Skeletal muscle tissue (tissue), 3 donors: ENCODE measurements at regions not wholly inside any gene's neighbourhood (a gene's known extent, or its start where the extent isn't known, plus 50 kb on each side); places are given as distances from the start of the nearest gene placed in this dataset.

Experiments
- H3K27ac ChIP-seq: one replicate; pipeline ENCODE4 v1.7.0; 2013; ENCODE audit warnings: mild to moderate bottlenecking, low read depth, low read length, inconsistent platforms
- H3K27me3 ChIP-seq, 3 donors: one replicate each; pipeline ENCODE4 v1.7.0; 2013; ENCODE audit warnings: low read length in 3 of 3; ENCODE audit not compliant: control insufficient read depth in 3 of 3, insufficient read depth in 3 of 3
- H3K36me3 ChIP-seq, 3 donors: one replicate each; pipeline ENCODE4 v1.7.0; 2013; ENCODE audit warnings: low read length in 3 of 3; ENCODE audit not compliant: control insufficient read depth in 3 of 3, insufficient read depth in 3 of 3
- H3K4me1 ChIP-seq, 3 donors: one replicate each; pipeline ENCODE4 v1.7.0; 2013; ENCODE audit warnings: low read length in 3 of 3, mild to moderate bottlenecking in 3 of 3; ENCODE audit not compliant: control insufficient read depth in 3 of 3, insufficient read depth in 3 of 3
- H3K4me3 ChIP-seq, 3 donors: one replicate each; pipeline ENCODE4 v1.7.0; 2013; ENCODE audit warnings: low read length in 3 of 3
- H3K9ac ChIP-seq, 3 donors: one replicate each; pipeline ENCODE4 v1.7.0; 2013; ENCODE audit warnings: low read length in 3 of 3, mild to moderate bottlenecking in 3 of 3, moderate library complexity in 2 of 3, low read depth in 1 of 3
- H3K9me3 ChIP-seq, 3 donors: one replicate each; pipeline ENCODE4 v1.7.0; 2013; ENCODE audit warnings: low read length in 3 of 3; ENCODE audit not compliant: control insufficient read depth in 3 of 3
- donor health status: Osteomylitis.

- Histone ChIP-seq H3K4me3 (no peak overlapping the region), H3K27me3 (no peaks in the 10 kb centered on the region), H3K9me3 (no peaks in the 10 kb centered on the region), H3K36me3 (no peaks in the 10 kb centered on the region), H3K27ac (no peak overlapping the region), H3K9ac (no peak overlapping the region), H3K4me1 (no peaks in the 10 kb centered on the region)
Measured at GRCh38 chr10:8803992-8804391, 749.5 kb downstream of the GATA3 start.

DNA sequence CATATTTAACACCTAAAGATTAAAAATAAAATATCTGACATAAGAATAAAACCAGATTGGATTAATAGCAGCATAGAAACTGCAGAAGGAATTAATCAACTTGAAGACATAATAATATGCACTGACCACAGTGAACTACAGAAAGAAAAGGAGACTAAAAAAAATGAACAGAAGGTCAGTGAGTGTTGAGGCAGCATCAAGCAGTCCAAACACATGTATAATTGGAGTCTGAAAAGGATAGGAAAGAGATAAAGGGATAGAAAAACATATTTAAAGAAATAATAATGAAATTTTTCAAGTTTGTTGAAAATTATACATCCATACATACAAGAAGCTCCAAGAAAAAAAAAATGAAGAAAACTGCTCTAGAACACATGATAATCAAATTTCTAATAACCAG, 756.2 kb downstream of the GATA3 start:
- no peak overlapping the region for H3K4me3 ChIP-seq
- no peaks in the 10 kb centered on the region for H3K36me3 ChIP-seq
- no peaks in the 10 kb centered on the region for H3K4me1 ChIP-seq
- no peak overlapping the region for H3K27ac ChIP-seq
- H3K9me3 ChIP-seq, result peaks cover 0 to 4% (median 0%) of the 10 kb centered on the region in 3 donors
- H3K9ac ChIP-seq, result no peak overlapping the region
- no peaks in the 10 kb centered on the region for H3K27me3 ChIP-seq

DNA sequence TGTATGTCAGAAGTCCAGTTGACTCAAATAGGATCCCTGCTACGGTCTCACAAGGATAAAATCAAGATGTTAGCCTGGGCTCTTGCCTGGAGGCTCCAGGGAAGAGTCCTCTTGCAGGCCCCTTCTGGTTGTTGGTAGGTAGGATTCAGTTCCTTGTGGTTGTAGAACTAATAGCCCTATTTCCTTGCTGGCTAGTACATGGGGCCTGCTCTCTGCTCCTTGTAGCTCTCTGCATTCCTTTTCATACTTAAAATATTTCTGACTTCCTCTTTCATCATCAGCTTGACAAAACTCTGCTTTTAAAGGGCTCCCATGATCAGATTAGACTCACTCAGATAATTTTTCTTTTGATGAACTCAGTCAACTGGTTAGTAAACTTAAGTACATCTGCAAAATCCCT, 756.7 kb downstream of the GATA3 start:
- no peak overlapping the region for H3K4me3 ChIP-seq
- no peak overlapping the region for H3K27ac ChIP-seq
- H3K9me3 ChIP-seq, result peaks cover 0 to 4% (median 0%) of the 10 kb centered on the region in 3 donors
- no peaks in the 10 kb centered on the region for H3K36me3 ChIP-seq
- no peak overlapping the region for H3K9ac ChIP-seq
- H3K27me3 ChIP-seq, result no peaks in the 10 kb centered on the region
- H3K4me1 ChIP-seq, result no peaks in the 10 kb centered on the region

DNA sequence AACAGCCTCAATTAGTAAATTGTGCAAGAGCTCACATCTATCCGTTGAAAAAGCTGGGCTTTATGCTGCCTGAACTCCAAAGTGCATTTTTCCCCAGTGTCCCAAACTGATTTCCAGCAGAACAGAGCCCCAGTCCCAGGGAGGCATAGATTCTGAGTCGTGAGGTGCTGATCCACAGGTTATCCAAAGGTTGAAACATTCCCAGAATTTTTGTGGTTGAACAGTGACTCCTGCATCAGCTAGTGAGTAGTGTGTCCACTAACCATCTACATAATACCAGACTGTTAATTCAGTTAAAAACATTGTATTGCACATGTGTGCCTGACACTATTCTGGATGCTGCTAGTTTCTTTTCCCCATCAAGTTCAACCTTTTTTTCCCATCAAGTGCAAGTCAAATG, 761.5 kb downstream of the GATA3 start:
- no peaks in the 10 kb centered on the region for H3K4me1 ChIP-seq
- no peaks in the 10 kb centered on the region for H3K36me3 ChIP-seq
- no peak overlapping the region for H3K9ac ChIP-seq
- peaks cover 0 to 4% (median 0%) of the 10 kb centered on the region in 3 donors for H3K9me3 ChIP-seq
- no peak overlapping the region for H3K4me3 ChIP-seq
- no peak overlapping the region for H3K27ac ChIP-seq
- no peaks in the 10 kb centered on the region for H3K27me3 ChIP-seq

DNA sequence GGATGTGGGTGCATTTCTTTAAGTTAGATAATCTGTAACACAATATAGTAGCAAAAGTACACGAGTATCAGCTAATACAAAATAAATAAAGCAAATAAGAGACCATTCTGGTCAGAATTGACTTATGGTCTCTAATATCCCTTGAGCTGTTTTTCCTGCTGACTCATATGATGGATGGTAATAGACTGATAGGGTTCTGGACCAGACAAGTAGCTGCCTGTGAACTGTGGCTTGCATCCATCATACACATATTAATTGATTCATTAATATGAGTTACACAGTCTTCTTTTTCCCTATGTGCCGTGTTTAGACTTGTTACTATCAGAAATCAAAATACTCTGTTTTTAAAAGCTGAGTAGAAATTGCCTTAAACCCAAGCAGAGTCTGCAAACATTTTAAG, 762.8 kb downstream of the GATA3 start:
- Histone ChIP-seq H3K27me3 (no peaks in the 10 kb centered on the region), H3K9ac (no peak overlapping the region), H3K9me3 (no peaks in the 10 kb centered on the region), H3K4me3 (no peak overlapping the region), H3K4me1 (no peaks in the 10 kb centered on the region), H3K36me3 (no peaks in the 10 kb centered on the region), H3K27ac (no peak overlapping the region)

DNA sequence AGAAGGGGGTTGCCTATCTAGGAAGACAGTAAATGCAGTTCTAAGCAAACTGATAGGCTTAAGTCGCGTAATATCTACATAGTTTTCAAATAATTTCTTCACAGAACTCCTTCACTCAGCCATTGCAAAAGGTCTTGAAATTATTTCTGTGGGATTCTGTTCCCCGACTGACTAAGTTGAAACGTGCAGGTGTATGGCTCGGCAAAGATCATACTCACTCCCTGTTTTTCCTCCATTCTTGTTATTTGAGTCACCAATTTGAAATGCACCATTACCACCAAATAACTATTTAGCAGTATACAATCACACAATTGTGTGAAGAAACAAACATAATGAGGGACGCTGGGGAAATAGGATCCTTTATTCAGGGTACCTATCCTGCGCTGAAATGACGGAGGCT, 771.1 kb downstream of the GATA3 start:
- Histone ChIP-seq H3K4me1 (no peaks in the 10 kb centered on the region), H3K9me3 (no peaks in the 10 kb centered on the region), H3K27ac (no peak overlapping the region), H3K27me3 (no peaks in the 10 kb centered on the region), H3K9ac (no peak overlapping the region), H3K4me3 (no peak overlapping the region), H3K36me3 (no peaks in the 10 kb centered on the region)

- H3K9ac ChIP-seq, result no peak overlapping the region
- no peak overlapping the region for H3K4me3 ChIP-seq
- no peaks in the 10 kb centered on the region for H3K27me3 ChIP-seq
- no peaks in the 10 kb centered on the region for H3K9me3 ChIP-seq
- H3K36me3 ChIP-seq, result no peaks in the 10 kb centered on the region
- no peak overlapping the region for H3K27ac ChIP-seq
- no peaks in the 10 kb centered on the region for H3K4me1 ChIP-seq
Measured at GRCh38 chr10:8829592-8829991, 775.1 kb downstream of the GATA3 start.

DNA sequence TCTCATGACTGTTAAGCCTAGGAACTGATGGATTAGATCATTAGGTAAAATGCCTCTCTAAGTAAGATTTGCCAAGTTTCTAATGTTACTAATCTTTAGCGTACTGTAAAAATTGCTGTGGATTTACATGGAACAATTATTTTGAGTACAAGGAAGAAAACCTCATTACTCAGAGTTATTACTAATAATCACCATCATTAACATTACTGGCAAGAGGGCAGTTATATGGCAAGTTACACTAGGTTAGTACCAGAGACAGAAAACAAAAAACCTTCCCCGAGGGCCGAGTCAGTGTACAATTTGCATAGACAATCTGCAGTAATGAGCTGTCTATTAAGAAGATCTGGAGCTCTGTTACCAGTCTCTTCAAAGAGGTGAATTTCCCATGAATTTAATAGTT, 775.6 kb downstream of the GATA3 start:
- no peak overlapping the region for H3K4me3 ChIP-seq
- no peaks in the 10 kb centered on the region for H3K36me3 ChIP-seq
- no peaks in the 10 kb centered on the region for H3K27me3 ChIP-seq
- H3K9ac ChIP-seq, result no peak overlapping the region
- H3K9me3 ChIP-seq, result no peaks in the 10 kb centered on the region
- no peak overlapping the region for H3K27ac ChIP-seq
- no peaks in the 10 kb centered on the region for H3K4me1 ChIP-seq

GRCh38 chr10:8830876-8831275, 776.4 kb downstream of the GATA3 start:
- Histone ChIP-seq H3K4me3 (no peak overlapping the region), H3K27me3 (no peaks in the 10 kb centered on the region), H3K9ac (no peak overlapping the region), H3K9me3 (no peaks in the 10 kb centered on the region), H3K36me3 (no peaks in the 10 kb centered on the region), H3K27ac (no peak overlapping the region), H3K4me1 (no peaks in the 10 kb centered on the region)

GRCh38 chr10:8835453-8836167, 781.1 kb downstream of the GATA3 start:
- Histone ChIP-seq H3K9ac (no peak overlapping the region), H3K36me3 (no peaks in the 10 kb centered on the region), H3K4me3 (no peak overlapping the region), H3K27me3 (no peaks in the 10 kb centered on the region), H3K27ac (no peak overlapping the region), H3K9me3 (no peaks in the 10 kb centered on the region), H3K4me1 (no peaks in the 10 kb centered on the region)
